NB4 (cell line): ENCODE measurements at regions not wholly inside any gene's neighbourhood (a gene's known extent, or its start where the extent isn't known, plus 50 kb on each side); places are given as distances from the start of the nearest gene placed in this dataset.

Experiments
- CTCF ChIP-seq: IDR thresholded peaks from one replicate; pipeline ENCODE4 v1.5.1; 2012; ENCODE audit warnings: low read depth, low read length
- MAX ChIP-seq: IDR thresholded peaks from 2 replicates; pipeline ENCODE4 v1.6.1; 2011; ENCODE audit warnings: low read depth, low read length
- MYC ChIP-seq: IDR thresholded peaks from 2 replicates; pipeline ENCODE4 v1.6.1; 2011; ENCODE audit warnings: low read depth, low read length
- POLR2A ChIP-seq: IDR thresholded peaks from 2 replicates; pipeline ENCODE4 v1.6.1; 2011; ENCODE audit warnings: mild to moderate bottlenecking; ENCODE audit not compliant: insufficient read length; ENCODE audit errors: extremely low read depth

DNA sequence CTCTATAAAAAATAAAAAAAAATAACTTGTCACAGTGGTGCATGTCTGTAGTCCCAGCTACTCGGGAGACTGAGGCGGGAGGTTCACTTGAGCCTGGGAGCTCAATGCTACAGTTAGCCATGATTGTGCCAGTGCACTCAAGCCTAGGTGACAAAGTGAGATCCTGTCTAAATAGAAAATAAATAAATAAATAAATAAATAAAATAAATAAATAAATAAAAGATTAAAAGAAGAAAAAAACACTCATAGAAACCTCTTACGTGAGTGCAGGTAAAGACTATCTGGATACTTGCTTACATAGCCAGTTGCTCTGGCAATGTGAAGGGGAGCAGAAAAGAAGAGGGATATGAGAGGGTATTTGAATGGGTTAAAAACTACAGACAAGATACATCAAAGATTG is 242.5 kb upstream of the PCDH15 start:
- TF ChIP-seq POLR2A (no peak), MAX (no peak), CTCF (no peak), MYC (no peak)
